H1 (cell line): ENCODE measurements at regions not wholly inside any gene's neighbourhood (a gene's known extent, or its start where the extent isn't known, plus 50 kb on each side); places are given as distances from the start of the nearest gene placed in this dataset.

ENCODE experiments used
- BCL11A ChIP-seq, 2 experiments: IDR thresholded peaks; one replicate each; pipeline ENCODE4 v1.6.1; 2011; ENCODE audit warnings: low read depth in 2 of 2, low read length in 2 of 2, mild to moderate bottlenecking in 2 of 2
- CEBPB ChIP-seq: IDR thresholded peaks from 2 replicates; pipeline ENCODE4 v1.6.1; 2012; ENCODE audit warnings: low read depth, low read length
- CHD2 ChIP-seq: IDR thresholded peaks from 2 replicates; pipeline ENCODE4 v1.6.1; 2012; ENCODE audit warnings: low read length, improper control_type of control experiment
- E2F6 ChIP-seq: IDR thresholded peaks from 2 replicates; pipeline ENCODE4 v1.6.1; 2012; ENCODE audit warnings: inconsistent platforms
- JUN ChIP-seq: IDR thresholded peaks from 2 replicates; pipeline ENCODE4 v1.6.1; 2011; ENCODE audit warnings: low read depth, mild to moderate bottlenecking, improper control_type of control experiment, low read length
- SIX5 ChIP-seq: IDR thresholded peaks from 2 replicates; pipeline ENCODE4 v1.6.1; 2011; ENCODE audit warnings: mild to moderate bottlenecking, low read depth, low read length

- TF ChIP-seq BCL11A (IDR thresholded peaks at IDR 0.05; ENCODE audit: low read depth in 2 of 2, low read length in 2 of 2) (no peak), CHD2 (no peak), SIX5 (no peak), CEBPB (no peak), E2F6 (no peak), JUN (no peak)
Measured at GRCh38 chr13:39105110-39105509, 66.9 kb downstream of the NHLRC3 start (continued).
